HG03571 (cell line): ENCODE measurements at regions not wholly inside any gene's neighbourhood (a gene's known extent, or its start where the extent isn't known, plus 50 kb on each side); places are given as distances from the start of the nearest gene placed in this dataset.
"Not testable (repeated sequence)": the region's sequence is repeated elsewhere in the genome, so short reads cannot be mapped to it uniquely, and the experiment has no call there.

Experiments used
- ATAC-seq: cut with Tn5 transposase; IDR thresholded peaks from one replicate; pipeline ENCODE4 v1.9.1; 2021; ENCODE audit not compliant: unreplicated experiment

GRCh38 chr1:157233131-157233530 is 94.9 kb upstream of the ETV3 start:
- peak; percentile 83 for ATAC-seq

GRCh38 chr1:157231846-157232525 is 93.8 kb upstream of the ETV3 start:
- no peak for ATAC-seq

- no peak for ATAC-seq
Observed at GRCh38 chr1:157230500-157230899, 92.3 kb upstream of the ETV3 start.

- no peak for ATAC-seq
Observed at GRCh38 chr1:157227700-157228099, 89.5 kb upstream of the ETV3 start.

- ATAC-seq: no peak
Observed at GRCh38 chr1:157226739-157227138, 88.5 kb upstream of the ETV3 start.

GRCh38 chr1:157219600-157219999 is 81.4 kb upstream of the ETV3 start:
- no peak for ATAC-seq

- ATAC-seq: no peak
Observed at GRCh38 chr1:157219182-157219581, 81.0 kb upstream of the ETV3 start.

GRCh38 chr1:157218671-157219070 is 80.5 kb upstream of the ETV3 start:
- ATAC-seq: no peak

GRCh38 chr1:157217486-157217885 is 79.3 kb upstream of the ETV3 start:
- no peak for ATAC-seq

GRCh38 chr1:157213836-157214235 is 75.6 kb upstream of the ETV3 start:
- ATAC-seq: no peak

- no peak for ATAC-seq
Observed at GRCh38 chr1:157209514-157209913, 71.3 kb upstream of the ETV3 start.

GRCh38 chr1:157205982-157206381 is 67.8 kb upstream of the ETV3 start:
- ATAC-seq: not testable (repeated sequence)

- no peak for ATAC-seq
Observed at GRCh38 chr1:157203166-157203565, 65.0 kb upstream of the ETV3 start.

- no peak for ATAC-seq
Observed at GRCh38 chr1:157202331-157202730, 64.1 kb upstream of the ETV3 start.

GRCh38 chr1:157201767-157202166 is 63.6 kb upstream of the ETV3 start:
- ATAC-seq: no peak

- no peak for ATAC-seq
Observed at GRCh38 chr1:157200451-157200850, 62.3 kb upstream of the ETV3 start.

- no peak for ATAC-seq
Observed at GRCh38 chr1:157199421-157199755, 61.2 kb upstream of the ETV3 start.

GRCh38 chr1:157198619-157199420 is 60.6 kb upstream of the ETV3 start:
- no peak for ATAC-seq

- ATAC-seq: no peak
Observed at GRCh38 chr1:157197906-157198435, 59.8 kb upstream of the ETV3 start.

- not testable (repeated sequence) for ATAC-seq
Observed at GRCh38 chr1:157196670-157197456, 58.7 kb upstream of the ETV3 start.

- no peak for ATAC-seq
Observed at GRCh38 chr1:157196245-157196543, 58.0 kb upstream of the ETV3 start.
